Esophagus squamous epithelium (tissue), 4 donors: ENCODE measurements at regions not wholly inside any gene's neighbourhood (a gene's known extent, or its start where the extent isn't known, plus 50 kb on each side); places are given as distances from the start of the nearest gene placed in this dataset.

Source experiments
- CTCF ChIP-seq, 6 experiments: fragments of 450-650 bp in 4 of 6; fragments of 200-600 bp in 2 of 6; sonication (generic) in 2 of 6; IDR thresholded peaks; one replicate each; pipeline ENCODE4 v1.5.1; 2016 to 2019; ENCODE audit warnings: antibody characterized with exemption in 6 of 6, mild to moderate bottlenecking in 4 of 6, moderate library complexity in 4 of 6
- POLR2A ChIP-seq, 4 donors: fragments of 450-650 bp; IDR thresholded peaks; one replicate each; pipeline ENCODE4 v1.6.1; 2017; ENCODE audit warnings: antibody characterized with exemption in 4 of 4, mild to moderate bottlenecking in 4 of 4, moderate library complexity in 3 of 4

- TF ChIP-seq CTCF (IDR thresholded peaks at IDR 0.05), result no peak
- no peak for TF ChIP-seq POLR2A (IDR thresholded peaks at IDR 0.05)
These were observed 194.6 kb upstream of the STK26 start for GRCh38 chrX:131828482-131828881.
